ENCODE measurements at regions not wholly inside any gene's neighbourhood (a gene's known extent, or its start where the extent isn't known, plus 50 kb on each side); places are given as distances from the start of the nearest gene placed in this dataset.

DNA sequence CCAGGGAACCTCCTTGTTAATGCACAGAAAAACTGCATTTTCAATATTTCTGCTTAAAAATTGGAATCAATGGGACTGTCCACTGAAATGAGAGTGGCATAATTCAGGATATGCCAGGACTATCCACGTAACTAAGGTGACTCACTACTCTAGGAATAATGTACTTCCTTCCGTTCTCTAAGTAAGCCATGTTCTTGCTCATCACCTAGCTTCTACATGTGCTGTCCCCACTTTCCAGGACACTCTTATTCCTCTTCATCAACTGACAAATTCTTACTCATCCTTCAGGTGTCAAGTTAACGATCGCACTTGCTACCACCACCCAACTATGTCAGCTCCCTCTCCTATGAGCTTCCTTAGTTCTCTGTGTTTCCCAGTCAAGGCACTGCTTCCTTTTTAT lies 342.8 kb upstream of the F9 start:
- Histone ChIP-seq H3K4me3 (replicated peaks in 1 of 3; ENCODE audit: insufficient read depth in 1 of 3, low read depth in 2 of 3, low read length in 3 of 3) (no peak overlapping the region), H3K79me2 (ENCODE audit: insufficient read depth, low read length) (no peaks in the 10 kb centered on the region), H3K27ac (ENCODE audit: extremely low read length, insufficient read depth, low read length) (no peak overlapping the region), H3K36me3 (replicated peaks in 1 of 2; ENCODE audit: control insufficient read depth in 1 of 2, insufficient read depth in 2 of 2, low read length in 2 of 2) (no peaks in the 10 kb centered on the region), H3K4me1 (ENCODE audit: insufficient read depth, low read length) (no peaks in the 10 kb centered on the region), H3K9me3 (ENCODE audit: low read length) (no peaks in the 10 kb centered on the region), H3K9ac (ENCODE audit: insufficient read depth, low read depth, low read length) (no peak overlapping the region), H3K4me2 (ENCODE audit: low read depth, low read length) (no peak overlapping the region), H3K27me3 (ENCODE audit: control insufficient read depth in 1 of 2, insufficient read depth in 2 of 2, low read length in 2 of 2) (no peaks in the 10 kb centered on the region), H2AFZ (ENCODE audit: low read length) (no peak overlapping the region), H4K20me1 (ENCODE audit: insufficient read depth, low read length) (no peaks in the 10 kb centered on the region)
- WGBS (ENCODE audit: low lambda C conversion rate) = 26% methylated on average over 4 of the region's 4 CpGs
- no peak for TF ChIP-seq ZNF460 (CRISPR knock-in tag; IDR thresholded peaks at IDR 0.05; ENCODE audit: borderline replicate concordance)
- TF ChIP-seq NFATC3 (CRISPR knock-in tag; IDR thresholded peaks at IDR 0.05) = no peak
- TF ChIP-seq NR3C1 (CRISPR knock-in tag; IDR thresholded peaks at IDR 0.05) = no peak
- no peak for TF ChIP-seq TEAD3 (CRISPR knock-in tag; optimal IDR thresholded peaks at IDR 0.05; ENCODE audit: borderline replicate concordance)
- no peak for TF ChIP-seq FOXK2 (IDR thresholded peaks at IDR 0.05)
- TF ChIP-seq CBFB (CRISPR knock-in tag; IDR thresholded peaks at IDR 0.05) = no peak
- no TSS peak for BruUV-seq (replicated peaks)
- ATAC-seq (no peak), DNase-seq (ENCODE audit: low spot score) (no peak), FAIRE-seq (no peak)
- in situ Hi-C loops (cut with HindIII; ENCODE audit: extremely low pct_ligation_motif_present, low pct_unique_long_range_greater_than_20kb) = no loop called here
- ChIA-PET CTCF (ENCODE audit: low intra/inter-chr PET ratio, low total read pairs) (no interaction called here), POLR2A (no interaction called here)
- intact Hi-C loops (cut with micrococcal nuclease; ENCODE audit: unreplicated experiment) = no loop called here

DNA sequence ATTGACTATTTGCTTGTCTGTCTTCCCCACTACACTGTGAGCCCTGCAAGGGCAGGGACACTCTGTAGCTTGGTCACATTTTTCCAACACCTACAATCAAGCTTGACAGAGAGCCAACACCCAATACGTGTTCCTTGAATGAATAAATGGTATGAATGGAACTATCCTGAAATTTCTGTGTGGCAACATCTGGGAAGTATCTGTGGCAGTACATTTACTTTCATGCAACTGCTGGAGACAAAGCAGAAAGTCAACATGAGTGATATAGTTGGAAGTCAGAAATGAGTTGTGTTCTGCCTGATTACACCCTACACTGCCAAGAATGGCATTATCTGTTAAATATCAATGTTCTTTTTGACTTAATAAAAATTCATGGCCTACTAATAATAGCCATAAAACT lies 343.5 kb upstream of the F9 start:
- Histone ChIP-seq H3K27ac (ENCODE audit: extremely low read length, insufficient read depth, low read length) (no peak overlapping the region), H3K4me1 (ENCODE audit: insufficient read depth, low read length) (no peaks in the 10 kb centered on the region), H3K4me3 (replicated peaks in 1 of 3; ENCODE audit: insufficient read depth in 1 of 3, low read depth in 2 of 3, low read length in 3 of 3) (no peak overlapping the region), H3K4me2 (ENCODE audit: low read depth, low read length) (no peak overlapping the region), H2AFZ (ENCODE audit: low read length) (no peak overlapping the region), H3K79me2 (ENCODE audit: insufficient read depth, low read length) (no peaks in the 10 kb centered on the region), H3K27me3 (ENCODE audit: control insufficient read depth in 1 of 2, insufficient read depth in 2 of 2, low read length in 2 of 2) (no peaks in the 10 kb centered on the region), H3K9ac (ENCODE audit: insufficient read depth, low read depth, low read length) (no peak overlapping the region), H4K20me1 (ENCODE audit: insufficient read depth, low read length) (no peaks in the 10 kb centered on the region), H3K9me3 (ENCODE audit: low read length) (no peaks in the 10 kb centered on the region), H3K36me3 (replicated peaks in 1 of 2; ENCODE audit: control insufficient read depth in 1 of 2, insufficient read depth in 2 of 2, low read length in 2 of 2) (no peaks in the 10 kb centered on the region)
- ATAC-seq (no peak), DNase-seq (ENCODE audit: low spot score) (no peak), FAIRE-seq (no peak)
- in situ Hi-C loops (cut with HindIII; ENCODE audit: extremely low pct_ligation_motif_present, low pct_unique_long_range_greater_than_20kb) = no loop called here
- WGBS (ENCODE audit: low lambda C conversion rate) = 0% methylated on average over 1 of the region's 1 CpG
- ChIA-PET POLR2A (no interaction called here), CTCF (ENCODE audit: low intra/inter-chr PET ratio, low total read pairs) (no interaction called here)
- intact Hi-C loops (cut with micrococcal nuclease; ENCODE audit: unreplicated experiment) = no loop called here
- BruUV-seq (replicated peaks) = no TSS peak
- no peak for TF ChIP-seq RFX5 (IDR thresholded peaks at IDR 0.05; ENCODE audit: low read depth, low read length)
- TF ChIP-seq EZH2 (conservative IDR thresholded peaks at IDR 0.05; ENCODE audit: low read depth, low read length) = no peak
- no peak for TF ChIP-seq ZFP36 (IDR thresholded peaks at IDR 0.05; ENCODE audit: borderline replicate concordance, low read depth, low read length, partially characterized antibody)
- TF ChIP-seq POLR2AphosphoS2 (IDR thresholded peaks at IDR 0.05; ENCODE audit: low read depth, low read length) = no peak
- TF ChIP-seq, protein P1, sequence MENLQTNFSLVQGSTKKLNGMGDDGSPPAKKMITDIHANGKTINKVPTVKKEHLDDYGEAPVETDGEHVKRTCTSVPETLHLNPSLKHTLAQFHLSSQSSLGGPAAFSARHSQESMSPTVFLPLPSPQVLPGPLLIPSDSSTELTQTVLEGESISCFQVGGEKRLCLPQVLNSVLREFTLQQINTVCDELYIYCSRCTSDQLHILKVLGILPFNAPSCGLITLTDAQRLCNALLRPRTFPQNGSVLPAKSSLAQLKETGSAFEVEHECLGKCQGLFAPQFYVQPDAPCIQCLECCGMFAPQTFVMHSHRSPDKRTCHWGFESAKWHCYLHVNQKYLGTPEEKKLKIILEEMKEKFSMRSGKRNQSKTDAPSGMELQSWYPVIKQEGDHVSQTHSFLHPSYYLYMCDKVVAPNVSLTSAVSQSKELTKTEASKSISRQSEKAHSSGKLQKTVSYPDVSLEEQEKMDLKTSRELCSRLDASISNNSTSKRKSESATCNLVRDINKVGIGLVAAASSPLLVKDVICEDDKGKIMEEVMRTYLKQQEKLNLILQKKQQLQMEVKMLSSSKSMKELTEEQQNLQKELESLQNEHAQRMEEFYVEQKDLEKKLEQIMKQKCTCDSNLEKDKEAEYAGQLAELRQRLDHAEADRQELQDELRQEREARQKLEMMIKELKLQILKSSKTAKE (CRISPR knock-in tag; IDR thresholded peaks at IDR 0.05; ENCODE audit: borderline replicate concordance) = no peak
- TF ChIP-seq ZNF343 (CRISPR knock-in tag; IDR thresholded peaks at IDR 0.05) = no peak
- TF ChIP-seq, protein P2, sequence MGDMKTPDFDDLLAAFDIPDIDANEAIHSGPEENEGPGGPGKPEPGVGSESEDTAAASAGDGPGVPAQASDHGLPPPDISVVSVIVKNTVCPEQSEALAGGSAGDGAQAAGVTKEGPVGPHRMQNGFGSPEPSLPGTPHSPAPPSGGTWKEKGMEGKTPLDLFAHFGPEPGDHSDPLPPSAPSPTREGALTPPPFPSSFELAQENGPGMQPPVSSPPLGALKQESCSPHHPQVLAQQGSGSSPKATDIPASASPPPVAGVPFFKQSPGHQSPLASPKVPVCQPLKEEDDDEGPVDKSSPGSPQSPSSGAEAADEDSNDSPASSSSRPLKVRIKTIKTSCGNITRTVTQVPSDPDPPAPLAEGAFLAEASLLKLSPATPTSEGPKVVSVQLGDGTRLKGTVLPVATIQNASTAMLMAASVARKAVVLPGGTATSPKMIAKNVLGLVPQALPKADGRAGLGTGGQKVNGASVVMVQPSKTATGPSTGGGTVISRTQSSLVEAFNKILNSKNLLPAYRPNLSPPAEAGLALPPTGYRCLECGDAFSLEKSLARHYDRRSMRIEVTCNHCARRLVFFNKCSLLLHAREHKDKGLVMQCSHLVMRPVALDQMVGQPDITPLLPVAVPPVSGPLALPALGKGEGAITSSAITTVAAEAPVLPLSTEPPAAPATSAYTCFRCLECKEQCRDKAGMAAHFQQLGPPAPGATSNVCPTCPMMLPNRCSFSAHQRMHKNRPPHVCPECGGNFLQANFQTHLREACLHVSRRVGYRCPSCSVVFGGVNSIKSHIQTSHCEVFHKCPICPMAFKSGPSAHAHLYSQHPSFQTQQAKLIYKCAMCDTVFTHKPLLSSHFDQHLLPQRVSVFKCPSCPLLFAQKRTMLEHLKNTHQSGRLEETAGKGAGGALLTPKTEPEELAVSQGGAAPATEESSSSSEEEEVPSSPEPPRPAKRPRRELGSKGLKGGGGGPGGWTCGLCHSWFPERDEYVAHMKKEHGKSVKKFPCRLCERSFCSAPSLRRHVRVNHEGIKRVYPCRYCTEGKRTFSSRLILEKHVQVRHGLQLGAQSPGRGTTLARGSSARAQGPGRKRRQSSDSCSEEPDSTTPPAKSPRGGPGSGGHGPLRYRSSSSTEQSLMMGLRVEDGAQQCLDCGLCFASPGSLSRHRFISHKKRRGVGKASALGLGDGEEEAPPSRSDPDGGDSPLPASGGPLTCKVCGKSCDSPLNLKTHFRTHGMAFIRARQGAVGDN (CRISPR knock-in tag; IDR thresholded peaks at IDR 0.05) = no peak
- no peak for TF ChIP-seq ZNF17 (CRISPR knock-in tag; IDR thresholded peaks at IDR 0.05)
- TF ChIP-seq ZKSCAN8 (CRISPR knock-in tag; IDR thresholded peaks at IDR 0.05; ENCODE audit: borderline replicate concordance) = no peak

Measured in HepG2 (cell line).